Calu3 (cell line): ENCODE measurements at regions not wholly inside any gene's neighbourhood (a gene's known extent, or its start where the extent isn't known, plus 50 kb on each side); places are given as distances from the start of the nearest gene placed in this dataset.

Source experiments
- BruUV-seq: library from RNA; stranded (reverse); fragments of 400-500 nt; replicated peaks from 2 replicates; lab custom pipeline; 2021; lab: Mats Ljungman, UMichigan
- CTCF ChIA-PET: fragments of 300-600 bp; sonication (Branson Sonifier 250); formaldehyde crosslinking; loops from one replicate; lab custom pipeline; 2022; ENCODE audit warnings: antibody characterized with exemption; lab: Charles Lee
- DNase-seq: peaks from one replicate; pipeline ENCODE4 v3.0.0; 2022
- H3K27ac Mint-ChIP-seq: one replicate; pipeline ENCODE4 v1.8.0; 2022; ENCODE audit warnings: mixed read lengths; ENCODE audit not compliant: unreplicated experiment
- H3K27me3 Mint-ChIP-seq: one replicate; pipeline ENCODE4 v1.8.0; 2022; ENCODE audit warnings: mixed read lengths; ENCODE audit not compliant: unreplicated experiment
- H3K36me3 Mint-ChIP-seq: one replicate; pipeline ENCODE4 v1.8.0; 2022; ENCODE audit warnings: mild to moderate bottlenecking, moderate library complexity, mixed read lengths; ENCODE audit not compliant: insufficient read depth, unreplicated experiment
- H3K4me1 Mint-ChIP-seq: one replicate; pipeline ENCODE4 v1.8.0; 2022; ENCODE audit warnings: mild to moderate bottlenecking, low read depth, mixed read lengths; ENCODE audit not compliant: unreplicated experiment
- H3K4me3 Mint-ChIP-seq: one replicate; pipeline ENCODE4 v1.8.0; 2022; ENCODE audit warnings: mild to moderate bottlenecking, low read depth, moderate library complexity, mixed read lengths; ENCODE audit not compliant: unreplicated experiment
- H3K9me3 Mint-ChIP-seq: one replicate; pipeline ENCODE4 v1.8.0; 2022; ENCODE audit warnings: low read depth, mixed read lengths; ENCODE audit not compliant: unreplicated experiment
- CTCF ChIP-seq: fragments of 200-600 bp; IDR thresholded peaks from one replicate; pipeline ENCODE4 v1.8.0; 2022; ENCODE audit warnings: antibody characterized with exemption; ENCODE audit not compliant: unreplicated experiment
- intact Hi-C: fragments of 100-400 bp; cut with micrococcal nuclease; formaldehyde crosslinking; loops from one replicate; pipeline ENCODE4 v1.10.0; 2022; ENCODE audit not compliant: unreplicated experiment

- H3K4me1 Mint-ChIP-seq = no peaks in the 10 kb centered on the region
- H3K9me3 Mint-ChIP-seq = peaks cover 4% of the 10 kb centered on the region
- H3K27me3 Mint-ChIP-seq = peaks cover 48% of the 10 kb centered on the region
- H3K36me3 Mint-ChIP-seq = no peaks in the 10 kb centered on the region
- CTCF ChIA-PET = no interaction called here
- intact Hi-C loops = no loop called here
- TF ChIP-seq CTCF = no peak
- H3K4me3 Mint-ChIP-seq = no peak overlapping the region
- no TSS peak for BruUV-seq
- H3K27ac Mint-ChIP-seq = no peak overlapping the region
- no peak for DNase-seq
These were observed 49.8 kb upstream of the HMX1 start for GRCh38 chr4:8921465-8921864.
